GM20000 (cell line): ENCODE measurements at regions not wholly inside any gene's neighbourhood (a gene's known extent, or its start where the extent isn't known, plus 50 kb on each side); places are given as distances from the start of the nearest gene placed in this dataset.

Experiments
- DNase-seq: peaks from one replicate; pipeline ENCODE4 v3.0.0; 2012; ENCODE audit warnings: low spot score
- CTCF ChIP-seq: IDR thresholded peaks from 2 replicates; pipeline ENCODE4 v1.5.1; 2012; ENCODE audit warnings: mild to moderate bottlenecking, control low read depth; ENCODE audit errors: extremely low read depth, missing control alignments

- DNase-seq: no peak
- no peak for TF ChIP-seq CTCF
Measured at GRCh38 chr13:67632590-67632989, 402.5 kb upstream of the PCDH9 start.

- DNase-seq: no peak
- TF ChIP-seq CTCF: no peak
Measured at GRCh38 chr13:67630640-67631039, 400.5 kb upstream of the PCDH9 start.

DNA sequence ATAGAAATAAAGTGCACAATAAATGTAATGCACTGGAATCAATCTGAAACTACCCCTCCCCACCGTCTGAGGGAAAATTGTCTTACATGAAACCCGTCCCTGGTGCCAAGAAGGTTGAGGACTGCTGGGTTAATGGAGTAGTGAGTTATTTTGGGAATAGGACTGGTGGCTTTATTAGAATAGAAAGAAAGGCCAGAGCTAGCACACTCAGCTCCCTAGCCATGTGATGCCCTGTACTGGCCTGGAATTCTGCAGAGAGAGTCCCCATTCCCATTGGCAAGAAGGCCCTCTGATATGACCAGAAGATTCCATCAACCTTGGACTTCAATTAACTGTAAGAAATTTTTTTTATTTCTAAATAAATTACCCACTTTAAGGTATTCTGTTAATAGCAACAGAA is 393.5 kb upstream of the PCDH9 start:
- no peak for TF ChIP-seq CTCF
- DNase-seq: no peak

DNA sequence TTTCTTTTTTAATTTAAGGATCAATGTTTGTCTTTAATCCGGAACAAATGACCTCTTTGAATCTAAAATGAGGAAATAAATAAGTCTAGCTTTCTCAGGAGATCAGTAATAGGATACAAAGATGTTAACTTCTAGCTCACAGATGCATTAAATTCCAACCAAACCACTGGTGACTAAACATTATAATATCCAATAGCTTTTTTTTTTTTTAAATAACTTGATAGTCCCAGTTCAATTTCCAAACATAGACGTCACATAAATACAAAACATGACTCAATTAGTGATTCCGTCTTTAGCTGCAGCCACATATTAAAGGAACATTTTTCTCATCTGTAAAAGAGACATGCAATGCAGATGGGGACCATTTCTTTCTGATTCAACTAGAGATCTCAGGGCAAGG is 390.5 kb upstream of the PCDH9 start:
- TF ChIP-seq CTCF: no peak
- no peak for DNase-seq

GRCh38 chr13:67619995-67620380 is 389.9 kb upstream of the PCDH9 start:
- no peak for DNase-seq
- no peak for TF ChIP-seq CTCF

DNA sequence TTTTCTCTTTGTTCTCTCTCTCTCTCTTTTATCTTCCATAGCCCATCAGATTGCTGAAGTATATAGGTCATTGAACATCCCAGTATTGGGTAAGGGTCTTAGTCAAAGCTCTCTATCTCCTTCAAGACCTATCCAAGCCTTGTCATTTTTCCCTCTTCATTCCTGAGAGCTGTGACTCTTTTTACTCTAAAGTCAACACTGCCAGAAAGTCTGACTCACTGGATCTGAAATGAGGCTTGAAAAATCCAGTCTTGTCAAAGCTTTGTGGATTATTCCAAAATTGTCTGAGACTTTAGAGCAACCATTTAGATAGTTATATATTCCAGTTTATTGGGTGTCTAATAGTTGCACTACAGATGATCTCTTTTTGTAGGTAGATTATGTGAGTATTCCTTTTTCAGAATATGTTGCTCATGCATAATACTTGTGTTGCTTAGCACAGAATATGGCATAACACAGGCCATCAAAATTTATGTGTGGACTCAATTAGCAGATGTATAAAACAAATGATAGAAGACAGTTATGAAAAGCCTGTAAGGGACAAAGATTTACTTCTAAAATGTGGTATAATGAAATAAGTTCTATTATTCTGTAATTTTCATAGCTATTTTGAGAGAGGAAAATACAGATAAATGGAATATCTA is 389.3 kb upstream of the PCDH9 start:
- no peak for DNase-seq
- TF ChIP-seq CTCF: no peak

GRCh38 chr13:67614579-67614978 is 384.4 kb upstream of the PCDH9 start:
- no peak for DNase-seq
- TF ChIP-seq CTCF: no peak
